K562 (cell line): ENCODE measurements at regions not wholly inside any gene's neighbourhood (a gene's known extent, or its start where the extent isn't known, plus 50 kb on each side); places are given as distances from the start of the nearest gene placed in this dataset.

Experiments
- ATAC-seq: fragments of 200-7000 bp; cut with Tn5 transposase; 3 replicates; pipeline ENCODE4 v1.9.1; 2020; ENCODE audit warnings: moderate library complexity
- BruUV-seq: library from RNA; stranded (reverse); fragments of 400-500 nt; replicated peaks from 2 replicates; lab custom pipeline; 2021; lab: Mats Ljungman, UMichigan
- CTCF ChIA-PET: fragments of 300-600 bp; formaldehyde crosslinking; extraction: SDS; loops from one replicate; lab custom pipeline; 2021; ENCODE audit warnings: low intra/inter-chr PET ratio; lab: Yijun Ruan, JAX
- POLR2A ChIA-PET: fragments of 300-600, 350-650 bp; sonication (Branson Sonifier 250); formaldehyde crosslinking; extraction: SDS; loops from one replicate; lab custom pipeline; 2021; ENCODE audit warnings: antibody characterized with exemption, inconsistent platforms; lab: Yijun Ruan, JAX
- DNase-seq, 4 experiments: peaks; one replicate each; pipeline versions ENCODE4 v3.0.0 to v3.0.0-alpha.2; 2011 to 2018; ENCODE audit warnings: low spot score in 3 of 4, mixed read lengths in 3 of 4; ENCODE audit errors: extremely low read depth in 1 of 4
- FAIRE-seq: peaks from 2 replicates; lab custom pipeline; 2011; peaks lifted over from hg19 to GRCh38; lab: Jason Lieb, UNC
- H2AFZ ChIP-seq: 2 replicates; pipeline ENCODE4 v1.6.0; 2011; ENCODE audit warnings: low read depth, low read length, control low read depth, inconsistent platforms
- H3K27ac ChIP-seq: fragments of 200-600 bp; 3 replicates; pipeline ENCODE4 v1.8.0; 2011; ENCODE audit warnings: low read depth, mild to moderate bottlenecking, control low read depth, inconsistent platforms, low read length, moderate library complexity, mixed read lengths; ENCODE audit errors: extremely low read depth
- H3K27me3 ChIP-seq, 2 experiments: fragments of 300-600 bp in 1 of 2; 2 replicates in 1 of 2; 3 replicates in 1 of 2; pipeline versions ENCODE4 v1.6.0 to v1.8.0; 2011; ENCODE audit warnings: inconsistent platforms in 2 of 2, low read length in 2 of 2, mild to moderate bottlenecking in 1 of 2, mixed read lengths in 1 of 2, moderate library complexity in 1 of 2; ENCODE audit not compliant: control insufficient read depth in 2 of 2, insufficient read depth in 2 of 2
- H3K36me3 ChIP-seq: fragments of 300-600 bp; 3 replicates; pipeline ENCODE4 v1.8.0; 2011; ENCODE audit warnings: mild to moderate bottlenecking, low read length, inconsistent platforms; ENCODE audit not compliant: control insufficient read depth, insufficient read depth
- H3K4me1 ChIP-seq, 2 experiments: fragments of 200-600 bp in 1 of 2; replicated peaks in 1 of 2; 2 replicates in 1 of 2; 3 replicates in 1 of 2; pipeline versions ENCODE4 v1.5.1 to v1.8.0; 2011; ENCODE audit warnings: inconsistent platforms in 2 of 2, low read length in 2 of 2, mild to moderate bottlenecking in 1 of 2, mixed read lengths in 1 of 2, moderate library complexity in 1 of 2; ENCODE audit not compliant: control insufficient read depth in 2 of 2, insufficient read depth in 2 of 2
- H3K4me2 ChIP-seq: 2 replicates; pipeline ENCODE4 v1.6.1; 2011; ENCODE audit warnings: low read length, control low read depth, inconsistent platforms, mixed read lengths; ENCODE audit not compliant: insufficient read depth
- H3K4me3 ChIP-seq: fragments of 200-600 bp; sonication (generic), shearing (Covaris generic); 2 replicates; pipeline ENCODE4 v1.5.1; 2016; ENCODE audit warnings: control low read depth, inconsistent platforms
- H3K79me2 ChIP-seq: fragments of 200-600 bp; 3 replicates; pipeline ENCODE4 v1.8.0; 2011; ENCODE audit warnings: low read length, inconsistent platforms; ENCODE audit not compliant: control insufficient read depth, insufficient read depth
- H3K9ac ChIP-seq, 2 experiments: 2 replicates each; pipeline versions ENCODE4 v1.6.0 to v1.6.1; 2011; ENCODE audit warnings: low read depth in 2 of 2, low read length in 2 of 2, control low read depth in 1 of 2, inconsistent platforms in 1 of 2, mild to moderate bottlenecking in 1 of 2, mixed read lengths in 1 of 2; ENCODE audit not compliant: insufficient read depth in 1 of 2
- H3K9me1 ChIP-seq: one replicate; pipeline ENCODE4 v1.6.0; 2011; ENCODE audit warnings: inconsistent platforms, mild to moderate bottlenecking, low read length, moderate library complexity; ENCODE audit not compliant: control insufficient read depth, insufficient read depth
- H3K9me3 ChIP-seq: replicated peaks from 2 replicates; pipeline ENCODE4 v1.5.1; 2011; ENCODE audit warnings: low read depth, low read length, inconsistent platforms; ENCODE audit not compliant: control insufficient read depth, insufficient read depth
- H4K20me1 ChIP-seq: replicated peaks from 2 replicates; pipeline ENCODE4 v1.6.1; 2011; ENCODE audit warnings: low read length, inconsistent platforms, mixed read lengths; ENCODE audit not compliant: control insufficient read depth, insufficient read depth
- GTF2E2 ChIP-seq: fragments of 200-800 bp; sonication (Bioruptor generic); IDR thresholded peaks from 2 replicates; pipeline ENCODE4 v1.6.1; 2016; ENCODE audit warnings: missing genetic modification characterization, missing compliant biosample characterization
- HDAC8 ChIP-seq: fragments of 450-650 bp; IDR thresholded peaks from 2 replicates; pipeline ENCODE4 v1.6.1; 2016; ENCODE audit warnings: mild to moderate bottlenecking, missing genetic modification characterization, moderate library complexity, missing compliant biosample characterization
- HNRNPK ChIP-seq: fragments of 200-400 bp; formaldehyde crosslinking; IDR thresholded peaks from one replicate; pipeline ENCODE4 v1.6.1; 2018; ENCODE audit warnings: mild to moderate bottlenecking, low read depth, low read length; ENCODE audit not compliant: poor library complexity, severe bottlenecking
- ID3 ChIP-seq, 2 experiments: fragments of 250-450 bp in 1 of 2; fragments of 450-650 bp in 1 of 2; sonication (Bioruptor Pico) in 1 of 2; IDR thresholded peaks; 2 replicates each; pipeline versions ENCODE4 v1.6.1 to v1.8.0; 2016 to 2021; ENCODE audit warnings: mild to moderate bottlenecking in 2 of 2, moderate library complexity in 2 of 2, missing compliant biosample characterization in 1 of 2, missing genetic modification characterization in 1 of 2
- NCOA4 ChIP-seq: fragments of 450-650 bp; IDR thresholded peaks from 2 replicates; pipeline ENCODE4 v1.6.1; 2018; ENCODE audit warnings: mild to moderate bottlenecking; ENCODE audit not compliant: partially characterized antibody
- NFE2 ChIP-seq: IDR thresholded peaks from 2 replicates; pipeline ENCODE4 v1.6.1; 2014; ENCODE audit warnings: antibody characterized with exemption, low read depth
- NFE2L1 ChIP-seq: fragments of 450-650 bp; IDR thresholded peaks from 2 replicates; pipeline ENCODE4 v1.6.1; 2016; ENCODE audit warnings: missing genetic modification characterization, low read depth, mild to moderate bottlenecking, missing compliant biosample characterization, moderate library complexity, borderline replicate concordance
- PYGO2 ChIP-seq: fragments of 450-650 bp; IDR thresholded peaks from 2 replicates; pipeline ENCODE4 v1.6.1; 2016; ENCODE audit warnings: mild to moderate bottlenecking, missing genetic modification characterization, moderate library complexity, missing compliant biosample characterization
- STAT5B ChIP-seq: fragments of 250-450 bp; sonication (Bioruptor Pico); IDR thresholded peaks from 2 replicates; pipeline ENCODE4 v1.8.0; 2021; ENCODE audit warnings: mild to moderate bottlenecking, inconsistent platforms
- ZNF445 ChIP-seq: fragments of 250-450 bp; sonication (Bioruptor Pico); IDR thresholded peaks from 2 replicates; pipeline ENCODE4 v1.4.0; 2020; ENCODE audit warnings: low read depth, mild to moderate bottlenecking, moderate library complexity
- WGBS: fragments of 100-300 bp; shearing (Covaris generic); methylation state at CpG from one replicate; pipeline ENCODE4 v1.1.6; 2016; ENCODE audit warnings: low coverage, mixed read lengths; ENCODE audit not compliant: insufficient coverage; ENCODE audit errors: missing lambda C conversion rate; 5-methylcytosine and 5-hydroxymethylcytosine counted together
- in situ Hi-C: fragments of 300-500 bp; cut with MboI; formaldehyde crosslinking; loops from 4 replicates; pipeline ENCODE4 v1.15.0; 2018; ENCODE audit warnings: inconsistent platforms, mixed read lengths
- intact Hi-C: fragments of 100-400 bp; cut with micrococcal nuclease; formaldehyde crosslinking; loops from 2 replicates; pipeline ENCODE4 v1.14.2; 2022
- TF ChIP-seq, protein P1 (sequence below): sonication (generic); formaldehyde crosslinking; IDR thresholded peaks from 2 replicates; pipeline ENCODE4 v1.8.0; 2022; ENCODE audit warnings: missing genetic modification reagents, mild to moderate bottlenecking, borderline replicate concordance
- TF ChIP-seq, protein P2 (sequence below), 2 experiments: IDR thresholded peaks; 2 replicates each; pipeline ENCODE4 v1.6.1; 2012; ENCODE audit warnings: improper control_type of control experiment in 2 of 2, low read depth in 2 of 2, low read length in 2 of 2, borderline replicate concordance in 1 of 2

DNA sequence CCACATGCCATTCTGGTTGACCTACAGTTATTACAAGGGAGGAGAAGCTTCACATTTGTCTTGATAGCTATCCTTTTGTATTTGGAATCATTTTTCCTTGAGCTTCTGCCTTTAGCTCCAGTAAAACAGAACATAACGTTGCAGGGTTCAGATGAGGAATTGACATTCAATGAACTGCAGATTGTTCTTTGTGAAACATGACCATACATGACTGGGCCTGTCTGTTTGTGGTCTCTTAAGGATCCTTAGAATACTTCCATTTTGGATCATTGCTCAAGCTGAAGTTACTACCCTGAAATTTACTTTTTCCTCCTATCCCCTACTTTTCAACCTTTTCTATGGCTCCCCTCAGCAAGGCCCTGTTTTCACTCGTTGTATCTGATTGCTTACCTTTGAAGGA, 1281.7 kb upstream of the CELF4 start:
- ChIA-PET POLR2A (no interaction called here), CTCF (no interaction called here)
- Histone ChIP-seq H3K27ac (no peak overlapping the region), H3K27me3 (no peaks in the 10 kb centered on the region), H3K4me2 (no peak overlapping the region), H2AFZ (no peak overlapping the region), H4K20me1 (no peaks in the 10 kb centered on the region), H3K36me3 (no peaks in the 10 kb centered on the region), H3K9me1 (no peaks in the 10 kb centered on the region), H3K9me3 (no peaks in the 10 kb centered on the region), H3K4me3 (no peak overlapping the region), H3K79me2 (no peaks in the 10 kb centered on the region), H3K4me1 (no peaks in the 10 kb centered on the region), H3K9ac (no peak overlapping the region)
- intact Hi-C loops, result no loop called here
- WGBS, result 0% methylated on average over 2 of the region's 2 CpGs
- ATAC-seq, result no peak
- FAIRE-seq, result no peak
- no TSS peak for BruUV-seq
- in situ Hi-C loops, result no loop called here
- no peak for DNase-seq
- TF ChIP-seq PYGO2 (no peak), NCOA4 (no peak), NFE2L1 (tag) (no peak), ZNF445 (CRISPR knock-in tag) (no peak), HNRNPK (no peak), NFE2 (no peak), GTF2E2 (no peak), ID3 (CRISPR knock-in tag; IDR thresholded peaks at IDR 0.05) (no peak), ID3 (tag; IDR thresholded peaks at IDR 0.05) (no peak), STAT5B (CRISPR knock-in tag) (no peak), HDAC8 (tag) (no peak)
- TF ChIP-seq, protein P1, sequence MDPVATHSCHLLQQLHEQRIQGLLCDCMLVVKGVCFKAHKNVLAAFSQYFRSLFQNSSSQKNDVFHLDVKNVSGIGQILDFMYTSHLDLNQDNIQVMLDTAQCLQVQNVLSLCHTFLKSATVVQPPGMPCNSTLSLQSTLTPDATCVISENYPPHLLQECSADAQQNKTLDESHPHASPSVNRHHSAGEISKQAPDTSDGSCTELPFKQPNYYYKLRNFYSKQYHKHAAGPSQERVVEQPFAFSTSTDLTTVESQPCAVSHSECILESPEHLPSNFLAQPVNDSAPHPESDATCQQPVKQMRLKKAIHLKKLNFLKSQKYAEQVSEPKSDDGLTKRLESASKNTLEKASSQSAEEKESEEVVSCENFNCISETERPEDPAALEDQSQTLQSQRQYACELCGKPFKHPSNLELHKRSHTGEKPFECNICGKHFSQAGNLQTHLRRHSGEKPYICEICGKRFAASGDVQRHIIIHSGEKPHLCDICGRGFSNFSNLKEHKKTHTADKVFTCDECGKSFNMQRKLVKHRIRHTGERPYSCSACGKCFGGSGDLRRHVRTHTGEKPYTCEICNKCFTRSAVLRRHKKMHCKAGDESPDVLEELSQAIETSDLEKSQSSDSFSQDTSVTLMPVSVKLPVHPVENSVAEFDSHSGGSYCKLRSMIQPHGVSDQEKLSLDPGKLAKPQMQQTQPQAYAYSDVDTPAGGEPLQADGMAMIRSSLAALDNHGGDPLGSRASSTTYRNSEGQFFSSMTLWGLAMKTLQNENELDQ (CRISPR knock-in tag), result no peak
- TF ChIP-seq, protein P2, sequence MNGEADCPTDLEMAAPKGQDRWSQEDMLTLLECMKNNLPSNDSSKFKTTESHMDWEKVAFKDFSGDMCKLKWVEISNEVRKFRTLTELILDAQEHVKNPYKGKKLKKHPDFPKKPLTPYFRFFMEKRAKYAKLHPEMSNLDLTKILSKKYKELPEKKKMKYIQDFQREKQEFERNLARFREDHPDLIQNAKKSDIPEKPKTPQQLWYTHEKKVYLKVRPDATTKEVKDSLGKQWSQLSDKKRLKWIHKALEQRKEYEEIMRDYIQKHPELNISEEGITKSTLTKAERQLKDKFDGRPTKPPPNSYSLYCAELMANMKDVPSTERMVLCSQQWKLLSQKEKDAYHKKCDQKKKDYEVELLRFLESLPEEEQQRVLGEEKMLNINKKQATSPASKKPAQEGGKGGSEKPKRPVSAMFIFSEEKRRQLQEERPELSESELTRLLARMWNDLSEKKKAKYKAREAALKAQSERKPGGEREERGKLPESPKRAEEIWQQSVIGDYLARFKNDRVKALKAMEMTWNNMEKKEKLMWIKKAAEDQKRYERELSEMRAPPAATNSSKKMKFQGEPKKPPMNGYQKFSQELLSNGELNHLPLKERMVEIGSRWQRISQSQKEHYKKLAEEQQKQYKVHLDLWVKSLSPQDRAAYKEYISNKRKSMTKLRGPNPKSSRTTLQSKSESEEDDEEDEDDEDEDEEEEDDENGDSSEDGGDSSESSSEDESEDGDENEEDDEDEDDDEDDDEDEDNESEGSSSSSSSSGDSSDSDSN (IDR thresholded peaks at IDR 0.05; ENCODE audit: borderline replicate concordance in 1 of 2, low read depth in 2 of 2, low read length in 2 of 2), result no peak
